HepG2 (cell line): ENCODE measurements at regions not wholly inside any gene's neighbourhood (a gene's known extent, or its start where the extent isn't known, plus 50 kb on each side); places are given as distances from the start of the nearest gene placed in this dataset.

Source experiments
- FOXO4 ChIP-seq: sonication (generic); formaldehyde crosslinking; conservative IDR thresholded peaks from 2 replicates; pipeline ENCODE4 v1.8.1; 2023; ENCODE audit warnings: missing genetic modification reagents
- MYC ChIP-seq: sonication (generic); formaldehyde crosslinking; IDR thresholded peaks from 2 replicates; pipeline ENCODE4 v1.9.0; 2021; ENCODE audit warnings: missing genetic modification reagents, borderline replicate concordance
- NBN ChIP-seq: fragments of 450-650 bp; conservative IDR thresholded peaks from 2 replicates; pipeline ENCODE4 v1.6.1; 2017
- POLR2A ChIP-seq, 2 experiments: IDR thresholded peaks; 2 replicates each; pipeline ENCODE4 v1.6.1; 2011; ENCODE audit warnings: low read depth in 2 of 2, low read length in 2 of 2, mild to moderate bottlenecking in 1 of 2, moderate library complexity in 1 of 2; ENCODE audit not compliant: insufficient read depth in 1 of 2
- RXRB ChIP-seq: IDR thresholded peaks from 2 replicates; pipeline ENCODE4 v1.6.1; 2016; ENCODE audit warnings: borderline replicate concordance, missing genetic modification reagents, missing compliant biosample characterization
- THYN1 ChIP-seq: sonication (generic); formaldehyde crosslinking; IDR thresholded peaks from 2 replicates; pipeline ENCODE4 v1.8.1; 2023; ENCODE audit warnings: low read depth, mild to moderate bottlenecking, moderate library complexity, missing genetic modification reagents, borderline replicate concordance
- ZNF501 ChIP-seq: sonication (generic); formaldehyde crosslinking; IDR thresholded peaks from 2 replicates; pipeline ENCODE4 v1.5.1; 2020; ENCODE audit warnings: mild to moderate bottlenecking, moderate library complexity, missing genetic modification reagents

- TF ChIP-seq POLR2A (IDR thresholded peaks at IDR 0.05; ENCODE audit: insufficient read depth in 1 of 2, low read depth in 2 of 2, low read length in 2 of 2) (no peak), NBN (no peak), MYC (CRISPR knock-in tag) (peak; percentile 22; the same call in 1 of the 2 replicates), ZNF501 (CRISPR knock-in tag) (peak; percentile 67), RXRB (CRISPR knock-in tag) (0 out of 2 replicates have a peak, but pooled peaks have one; percentile 26), FOXO4 (CRISPR knock-in tag) (no peak), THYN1 (no peak)
Observed at GRCh38 chr6:168895102-168895812, 358.4 kb downstream of the THBS2 start.
